Endothelial cell of umbilical vein (primary cell): ENCODE measurements at regions not wholly inside any gene's neighbourhood (a gene's known extent, or its start where the extent isn't known, plus 50 kb on each side); places are given as distances from the start of the nearest gene placed in this dataset.

Experiments used
- CTCF ChIP-seq, 2 donors: IDR thresholded peaks; 1 replicate in 1 of 2; 2 replicates in 1 of 2; pipeline ENCODE4 v1.5.1; 2011; ENCODE audit warnings: low read length in 2 of 2, mild to moderate bottlenecking in 2 of 2, moderate library complexity in 2 of 2, control low read depth in 1 of 2, inconsistent platforms in 1 of 2, low read depth in 1 of 2; ENCODE audit not compliant: insufficient read depth in 1 of 2; ENCODE audit errors: extremely low read depth in 1 of 2
- EZH2 ChIP-seq: IDR thresholded peaks from 2 replicates; pipeline ENCODE4 v1.6.1; 2012; ENCODE audit warnings: borderline replicate concordance, low read depth, mild to moderate bottlenecking, moderate library complexity, low read length, inconsistent platforms; ENCODE audit not compliant: severe bottlenecking
- FOS ChIP-seq: IDR thresholded peaks from 2 replicates; pipeline ENCODE4 v1.6.1; 2011; ENCODE audit warnings: mild to moderate bottlenecking, low read length, moderate library complexity, borderline replicate concordance; ENCODE audit not compliant: insufficient read depth
- GATA2 ChIP-seq: IDR thresholded peaks from 2 replicates; pipeline ENCODE4 v1.7.0; 2011; ENCODE audit warnings: low read depth, mild to moderate bottlenecking, moderate library complexity, mixed read lengths, low read length; ENCODE audit not compliant: insufficient read length, insufficient read depth
- JUN ChIP-seq: IDR thresholded peaks from 2 replicates; pipeline ENCODE4 v1.6.1; 2011; ENCODE audit warnings: borderline replicate concordance, low read depth; ENCODE audit not compliant: insufficient read length, insufficient read depth
- MAX ChIP-seq: IDR thresholded peaks from 2 replicates; pipeline ENCODE4 v1.6.1; 2011; ENCODE audit not compliant: insufficient read depth, insufficient read length
- MYC ChIP-seq: IDR thresholded peaks from one replicate; pipeline ENCODE4 v1.6.1; 2011; ENCODE audit warnings: mild to moderate bottlenecking, low read depth, low read length
- POLR2A ChIP-seq: IDR thresholded peaks from 2 replicates; pipeline ENCODE4 v1.6.1; 2012; ENCODE audit warnings: low read depth, mild to moderate bottlenecking, control low read depth, low read length
- POLR2AphosphoS5 ChIP-seq: IDR thresholded peaks from 2 replicates; pipeline ENCODE4 v1.6.1; 2012; ENCODE audit warnings: low read depth, mild to moderate bottlenecking, control low read depth, low read length, moderate library complexity; ENCODE audit not compliant: insufficient read depth

GRCh38 chr11:32328392-32328791, 106.9 kb downstream of the WT1 start:
- TF ChIP-seq CTCF (IDR thresholded peaks at IDR 0.05; ENCODE audit: extremely low read depth in 1 of 2, insufficient read depth in 1 of 2, low read depth in 1 of 2, low read length in 2 of 2), result no peak
- TF ChIP-seq POLR2AphosphoS5, result no peak
- TF ChIP-seq FOS, result no peak
- no peak for TF ChIP-seq MYC
- TF ChIP-seq JUN, result no peak
- no peak for TF ChIP-seq EZH2
- TF ChIP-seq POLR2A, result no peak
- TF ChIP-seq MAX, result no peak
- no peak for TF ChIP-seq GATA2
